ENCODE measurements at regions not wholly inside any gene's neighbourhood (a gene's known extent, or its start where the extent isn't known, plus 50 kb on each side); places are given as distances from the start of the nearest gene placed in this dataset.

DNA sequence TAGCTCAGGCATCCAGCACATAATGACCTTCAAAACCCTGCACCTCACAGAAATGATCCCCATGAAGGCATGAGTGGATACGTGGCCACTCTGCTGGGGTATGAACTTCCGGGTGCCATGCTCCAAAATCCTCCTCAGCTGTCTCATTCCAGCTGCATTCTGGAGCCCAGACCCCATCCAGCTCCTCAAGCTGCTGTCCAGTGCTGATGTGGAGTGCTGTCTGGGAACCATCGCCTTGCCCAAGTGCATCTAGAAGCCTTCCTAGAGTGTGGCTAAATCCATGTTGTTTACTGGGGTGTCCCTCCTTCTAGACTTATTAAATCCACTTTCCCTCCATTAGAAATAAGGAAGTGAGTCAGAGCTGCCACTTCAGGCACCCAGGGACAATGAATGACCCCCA is 130.8 kb upstream of the PTPRT start:
- DNase-seq (no peak), ATAC-seq (no peak)
- intact Hi-C loops (cut with DNase I, micrococcal nuclease), result no loop called here
- no peaks in the 10 kb centered on the region for H3K4me1 ChIP-seq (ENCODE audit: low read depth)
- H3K36me3 ChIP-seq (ENCODE audit: low read depth), result no peaks in the 10 kb centered on the region
- TF ChIP-seq CTCF (IDR thresholded peaks at IDR 0.05), result no peak
- no peaks in the 10 kb centered on the region for H3K9me3 ChIP-seq
- H3K4me3 ChIP-seq, result no peak overlapping the region

DNA sequence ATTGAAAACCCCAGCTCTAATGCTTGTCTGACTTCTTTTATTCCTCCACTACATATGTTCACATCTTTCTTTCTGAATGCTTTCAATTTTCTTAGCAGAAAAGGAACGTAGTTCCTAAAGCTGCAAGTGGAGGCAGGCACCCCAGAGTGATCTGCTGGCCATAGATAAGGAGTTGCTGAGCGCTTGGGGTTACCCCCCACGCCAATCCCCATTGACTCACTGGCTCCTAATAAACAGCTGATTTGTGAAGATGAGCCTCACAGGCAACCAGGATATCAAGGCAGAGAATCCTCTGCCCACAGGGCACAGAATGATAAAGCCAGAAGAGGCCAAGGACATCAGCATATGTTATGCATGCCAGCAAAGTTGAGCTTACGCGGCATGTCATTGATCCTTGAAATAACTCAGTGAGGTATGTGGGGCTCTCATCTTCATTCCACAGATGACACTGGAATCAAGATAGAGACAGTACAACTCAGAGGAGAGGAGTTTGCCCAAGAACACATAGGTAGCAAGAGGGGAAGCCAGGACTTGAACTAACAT is 129.1 kb upstream of the PTPRT start:
- no peak for DNase-seq
- H3K9me3 ChIP-seq, result no peaks in the 10 kb centered on the region
- H3K4me3 ChIP-seq, result no peak overlapping the region
- no peaks in the 10 kb centered on the region for H3K4me1 ChIP-seq (ENCODE audit: low read depth)
- TF ChIP-seq CTCF (IDR thresholded peaks at IDR 0.05), result no peak
- intact Hi-C loops (cut with DNase I, micrococcal nuclease), result no loop called here
- no peaks in the 10 kb centered on the region for H3K36me3 ChIP-seq (ENCODE audit: low read depth)
- no peak for ATAC-seq

DNA sequence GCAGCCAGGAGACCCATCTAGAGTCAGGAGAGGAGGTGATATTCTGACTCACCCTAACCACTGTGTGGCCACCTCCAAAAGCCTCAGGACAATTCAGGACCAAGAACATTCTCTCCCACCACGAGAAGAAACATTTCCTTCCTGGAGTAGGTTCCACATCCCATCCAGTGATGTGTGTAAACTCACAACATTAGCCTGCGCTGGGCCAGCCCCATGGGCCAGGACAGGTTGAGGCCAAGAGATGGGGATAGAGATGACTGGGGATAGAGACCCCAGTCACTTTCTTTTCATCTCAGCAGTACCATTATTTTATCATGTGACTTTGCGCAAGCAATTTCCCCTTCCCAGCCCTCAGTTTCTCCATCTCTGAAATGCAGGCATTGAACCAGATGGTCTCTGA is 126.6 kb upstream of the PTPRT start:
- no peak for TF ChIP-seq CTCF (IDR thresholded peaks at IDR 0.05)
- no peaks in the 10 kb centered on the region for H3K36me3 ChIP-seq (ENCODE audit: low read depth)
- H3K4me1 ChIP-seq (ENCODE audit: low read depth), result no peaks in the 10 kb centered on the region
- ATAC-seq (no peak), DNase-seq (no peak)
- H3K9me3 ChIP-seq, result no peaks in the 10 kb centered on the region
- no peak overlapping the region for H3K4me3 ChIP-seq
- intact Hi-C loops (cut with DNase I, micrococcal nuclease), result no loop called here

- no peak for ATAC-seq
- no peak for DNase-seq
- no peak for TF ChIP-seq CTCF (IDR thresholded peaks at IDR 0.05)
- Histone ChIP-seq H3K36me3 (ENCODE audit: low read depth) (no peaks in the 10 kb centered on the region), H3K4me3 (no peak overlapping the region), H3K4me1 (ENCODE audit: low read depth) (no peaks in the 10 kb centered on the region), H3K9me3 (no peaks in the 10 kb centered on the region)
- intact Hi-C loops (cut with DNase I, micrococcal nuclease), result no loop called here
These were observed 119.6 kb upstream of the PTPRT start for GRCh38 chr20:43309266-43309665.

DNA sequence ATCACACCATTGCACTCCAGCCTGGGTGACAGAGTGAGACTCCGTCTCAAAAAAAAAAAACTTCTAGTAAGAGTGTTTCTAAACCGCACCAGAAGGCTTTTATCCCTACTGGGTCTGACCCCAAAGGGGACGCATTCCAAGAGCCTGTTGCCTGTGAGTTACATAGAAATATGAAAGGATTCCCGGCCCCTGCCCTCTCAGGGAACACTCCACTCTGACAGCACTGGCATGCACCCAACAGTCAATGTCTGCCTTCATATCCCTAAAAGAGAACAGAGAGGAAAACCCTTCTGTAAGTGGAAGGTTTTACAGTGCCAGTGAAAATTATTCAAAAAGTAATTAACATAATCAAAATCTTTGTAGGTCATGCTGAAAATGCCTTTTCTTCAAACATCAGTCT is 117.1 kb upstream of the PTPRT start:
- ATAC-seq, result no peak
- intact Hi-C loops (cut with DNase I, micrococcal nuclease), result no loop called here

More for the DNA sequence above, 117.1 kb upstream of the PTPRT start:
- H3K4me3 ChIP-seq, result no peak overlapping the region
- no peak for DNase-seq
- no peak for TF ChIP-seq CTCF (IDR thresholded peaks at IDR 0.05)
- no peaks in the 10 kb centered on the region for H3K4me1 ChIP-seq (ENCODE audit: low read depth)
- no peaks in the 10 kb centered on the region for H3K36me3 ChIP-seq (ENCODE audit: low read depth)
- no peaks in the 10 kb centered on the region for H3K9me3 ChIP-seq
